GM23248 (cell line): ENCODE measurements at regions not wholly inside any gene's neighbourhood (a gene's known extent, or its start where the extent isn't known, plus 50 kb on each side); places are given as distances from the start of the nearest gene placed in this dataset.

Experiments
- EZH2 ChIP-seq: fragments of 200-600 bp; sonication (generic); IDR thresholded peaks from 2 replicates; pipeline ENCODE4 v1.6.1; 2018; ENCODE audit warnings: antibody characterized with exemption, mild to moderate bottlenecking; ENCODE audit not compliant: insufficient read depth, poor library complexity, severe bottlenecking
- EZH2phosphoT487 ChIP-seq: fragments of 200-600 bp; sonication (generic); IDR thresholded peaks from 2 replicates; pipeline ENCODE4 v1.6.1; 2018; ENCODE audit warnings: antibody characterized with exemption, moderate library complexity, mild to moderate bottlenecking, low read depth; ENCODE audit not compliant: insufficient read depth

- TF ChIP-seq EZH2 (no peak), EZH2phosphoT487 (no peak)
Measured at GRCh38 chr11:26928582-26928981, 65.3 kb upstream of the FIBIN start.
